Tibial nerve (tissue), 4 donors: ENCODE measurements at regions not wholly inside any gene's neighbourhood (a gene's known extent, or its start where the extent isn't known, plus 50 kb on each side); places are given as distances from the start of the nearest gene placed in this dataset.
A peak's percentile ranks its signal among the peaks of the same experiment; 100 is the strongest.

Source experiments
- DNase-seq, 2 donors: peaks; one replicate each; pipeline ENCODE4 v3.0.0-alpha.2; 2019; ENCODE audit warnings: low spot score in 2 of 2
- H3K27ac ChIP-seq, 4 donors: fragments of 200-600 bp; sonication (generic) in 3 of 4; one replicate each; pipeline ENCODE4 v1.5.1; 2017 to 2019; ENCODE audit warnings: mild to moderate bottlenecking in 1 of 4
- H3K27me3 ChIP-seq, 2 donors: fragments of 200-600 bp; sonication (generic) in 1 of 2; one replicate each; pipeline versions ENCODE4 v1.5.1 to v1.6.0; 2017 to 2019
- H3K36me3 ChIP-seq, 3 donors: fragments of 200-600 bp; sonication (generic); one replicate each; pipeline ENCODE4 v1.5.1; 2018 to 2019
- H3K4me1 ChIP-seq, 4 donors: fragments of 200-600 bp; sonication (generic) in 3 of 4; one replicate each; pipeline ENCODE4 v1.5.1; 2017 to 2019
- H3K4me3 ChIP-seq, 4 donors: fragments of 200-600 bp; sonication (generic) in 3 of 4; one replicate each; pipeline ENCODE4 v1.5.1; 2017 to 2019; ENCODE audit warnings: mild to moderate bottlenecking in 1 of 4, moderate library complexity in 1 of 4
- H3K9me3 ChIP-seq, 4 donors: fragments of 200-600 bp; sonication (generic) in 3 of 4; one replicate each; pipeline ENCODE4 v1.5.1; 2017 to 2019
- EP300 ChIP-seq, 2 donors: sonication (generic); formaldehyde crosslinking; IDR thresholded peaks; one replicate each; pipeline ENCODE4 v1.6.1; 2017; ENCODE audit warnings: antibody characterized with exemption in 2 of 2, mild to moderate bottlenecking in 1 of 2
- POLR2A ChIP-seq, 2 donors: fragments of 450-650 bp; IDR thresholded peaks; one replicate each; pipeline ENCODE4 v1.6.1; 2017; ENCODE audit warnings: antibody characterized with exemption in 2 of 2, mild to moderate bottlenecking in 2 of 2, moderate library complexity in 2 of 2
- WGBS, 2 donors: methylation state at CpG; one replicate each; pipeline ENCODE4 v1.1.5; 2018; 5-methylcytosine and 5-hydroxymethylcytosine counted together
- TF ChIP-seq, protein P1 (sequence below), 5 experiments: fragments of 200-600 bp in 3 of 5; fragments of 450-650 bp in 2 of 5; sonication (generic) in 3 of 5; IDR thresholded peaks; one replicate each; pipeline ENCODE4 v1.5.1; 2016 to 2019; ENCODE audit warnings: antibody characterized with exemption in 5 of 5, mild to moderate bottlenecking in 3 of 5, moderate library complexity in 2 of 5

DNA sequence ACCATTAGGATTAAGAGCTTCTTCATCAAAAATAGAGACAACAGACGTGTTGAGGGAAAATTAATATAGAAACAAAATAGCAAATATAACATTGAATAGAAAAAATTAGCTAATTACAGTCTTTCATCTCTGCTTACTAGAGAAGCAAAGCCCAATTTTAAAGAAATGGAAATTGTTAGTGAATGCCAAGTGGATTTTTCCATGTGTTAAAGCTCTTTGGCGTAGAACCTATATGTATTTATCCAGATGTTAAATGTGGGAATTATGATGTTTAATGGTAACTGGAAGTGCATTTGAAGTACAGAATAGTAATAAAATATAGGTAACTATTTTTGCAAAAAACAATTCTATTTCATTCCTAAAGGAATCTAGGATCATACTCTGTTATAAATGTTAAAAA lies 212.0 kb upstream of the COL3A1 start:
- no peak for DNase-seq
- Histone ChIP-seq H3K9me3 (peaks cover 0 to 13% (median 0%) of the 10 kb centered on the region in 4 donors), H3K36me3 (no peaks in the 10 kb centered on the region), H3K4me1 (no peaks in the 10 kb centered on the region), H3K27ac (no peak overlapping the region), H3K4me3 (no peak overlapping the region), H3K27me3 (no peaks in the 10 kb centered on the region)
- TF ChIP-seq EP300 (IDR thresholded peaks at IDR 0.05) = no peak
- TF ChIP-seq, protein P1, sequence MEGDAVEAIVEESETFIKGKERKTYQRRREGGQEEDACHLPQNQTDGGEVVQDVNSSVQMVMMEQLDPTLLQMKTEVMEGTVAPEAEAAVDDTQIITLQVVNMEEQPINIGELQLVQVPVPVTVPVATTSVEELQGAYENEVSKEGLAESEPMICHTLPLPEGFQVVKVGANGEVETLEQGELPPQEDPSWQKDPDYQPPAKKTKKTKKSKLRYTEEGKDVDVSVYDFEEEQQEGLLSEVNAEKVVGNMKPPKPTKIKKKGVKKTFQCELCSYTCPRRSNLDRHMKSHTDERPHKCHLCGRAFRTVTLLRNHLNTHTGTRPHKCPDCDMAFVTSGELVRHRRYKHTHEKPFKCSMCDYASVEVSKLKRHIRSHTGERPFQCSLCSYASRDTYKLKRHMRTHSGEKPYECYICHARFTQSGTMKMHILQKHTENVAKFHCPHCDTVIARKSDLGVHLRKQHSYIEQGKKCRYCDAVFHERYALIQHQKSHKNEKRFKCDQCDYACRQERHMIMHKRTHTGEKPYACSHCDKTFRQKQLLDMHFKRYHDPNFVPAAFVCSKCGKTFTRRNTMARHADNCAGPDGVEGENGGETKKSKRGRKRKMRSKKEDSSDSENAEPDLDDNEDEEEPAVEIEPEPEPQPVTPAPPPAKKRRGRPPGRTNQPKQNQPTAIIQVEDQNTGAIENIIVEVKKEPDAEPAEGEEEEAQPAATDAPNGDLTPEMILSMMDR (IDR thresholded peaks at IDR 0.05) = no peak
- TF ChIP-seq POLR2A (IDR thresholded peaks at IDR 0.05) = no peak
- 91 to 94% methylated on average over 2 of the region's 2 CpGs for WGBS, 2 donors

DNA sequence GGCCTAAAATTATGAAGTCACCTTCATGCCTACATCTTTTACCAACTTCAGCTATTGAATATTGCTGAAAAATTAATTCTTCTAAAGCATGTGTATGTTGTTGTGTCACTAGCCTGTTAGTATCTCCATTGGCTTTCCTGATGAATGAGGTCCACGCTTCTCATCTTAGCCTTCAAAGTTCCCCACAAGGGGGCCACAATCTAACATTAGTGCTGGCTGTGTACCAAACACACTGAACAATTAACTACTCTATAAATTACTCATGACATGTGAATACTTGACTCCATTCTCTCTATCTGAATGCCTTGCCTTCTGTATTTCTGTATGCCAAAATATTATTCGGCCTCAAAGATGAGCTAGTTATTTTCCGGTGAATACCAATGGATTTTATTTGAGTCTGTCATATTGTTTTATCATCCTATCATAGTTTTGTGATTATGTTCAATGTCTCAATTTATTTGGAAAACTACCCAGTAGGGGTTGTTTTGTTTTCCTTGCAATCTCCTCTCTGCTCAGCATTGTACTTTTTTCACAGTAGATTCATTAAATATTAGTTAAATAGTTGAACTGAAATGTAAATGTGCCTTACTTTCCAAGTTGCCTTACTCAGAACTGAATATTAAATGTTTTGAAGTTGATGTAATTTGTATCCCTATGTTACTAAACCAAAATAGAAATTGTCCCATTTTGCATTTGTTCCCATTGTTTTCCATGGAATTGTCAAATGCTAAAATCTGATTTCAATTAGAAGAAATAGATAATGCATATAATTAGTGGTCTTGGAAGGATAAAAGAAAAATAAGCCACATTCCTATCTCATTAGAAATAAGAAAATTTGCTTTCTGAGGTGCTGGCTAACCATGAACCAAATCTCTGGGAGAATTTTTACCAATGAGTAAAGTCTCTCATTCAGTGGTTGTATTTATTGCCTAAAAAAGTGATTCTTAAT lies 208.4 kb upstream of the COL3A1 start:
- no peak for DNase-seq
- H3K36me3 ChIP-seq = no peaks in the 10 kb centered on the region
- H3K9me3 ChIP-seq = no peaks in the 10 kb centered on the region
- H3K27me3 ChIP-seq = no peaks in the 10 kb centered on the region
- H3K4me3 ChIP-seq = no peak overlapping the region
- TF ChIP-seq POLR2A (IDR thresholded peaks at IDR 0.05) = no peak
- no peak for TF ChIP-seq EP300 (IDR thresholded peaks at IDR 0.05)
- TF ChIP-seq, protein P1 (IDR thresholded peaks at IDR 0.05) = peak in 1 of 5 experiments; percentile 16
- no peaks in the 10 kb centered on the region for H3K4me1 ChIP-seq
- 40 to 51% methylated on average over 3 of the region's 3 CpGs for WGBS, 2 donors
- H3K27ac ChIP-seq = no peak overlapping the region

DNA sequence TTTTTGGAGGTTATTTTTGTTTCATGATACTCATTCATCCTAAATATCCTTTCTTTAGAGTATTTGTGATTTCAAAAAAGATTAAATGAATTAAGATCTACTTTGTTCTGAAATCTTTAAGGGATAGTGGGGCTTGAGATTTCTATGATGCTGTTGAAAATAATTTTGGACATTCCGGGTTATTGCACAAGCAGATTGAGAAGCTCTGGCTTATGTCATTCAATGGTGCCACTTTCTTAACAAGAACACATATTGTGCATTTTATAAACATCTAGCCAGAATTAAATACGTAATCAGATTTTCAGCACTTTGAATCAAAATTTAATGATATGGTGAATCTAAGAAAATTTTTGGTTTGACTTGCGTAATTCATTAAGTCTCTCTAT lies 207.7 kb upstream of the COL3A1 start:
- H3K36me3 ChIP-seq = no peaks in the 10 kb centered on the region
- H3K27ac ChIP-seq = no peak overlapping the region
- 91 to 95% methylated on average over 3 of the region's 3 CpGs for WGBS, 2 donors
- no peaks in the 10 kb centered on the region for H3K4me1 ChIP-seq
- no peak for DNase-seq
- H3K9me3 ChIP-seq = no peaks in the 10 kb centered on the region
- H3K4me3 ChIP-seq = no peak overlapping the region
- no peaks in the 10 kb centered on the region for H3K27me3 ChIP-seq
- TF ChIP-seq, protein P1 (IDR thresholded peaks at IDR 0.05) = no peak
- no peak for TF ChIP-seq POLR2A (IDR thresholded peaks at IDR 0.05)
- no peak for TF ChIP-seq EP300 (IDR thresholded peaks at IDR 0.05)

DNA sequence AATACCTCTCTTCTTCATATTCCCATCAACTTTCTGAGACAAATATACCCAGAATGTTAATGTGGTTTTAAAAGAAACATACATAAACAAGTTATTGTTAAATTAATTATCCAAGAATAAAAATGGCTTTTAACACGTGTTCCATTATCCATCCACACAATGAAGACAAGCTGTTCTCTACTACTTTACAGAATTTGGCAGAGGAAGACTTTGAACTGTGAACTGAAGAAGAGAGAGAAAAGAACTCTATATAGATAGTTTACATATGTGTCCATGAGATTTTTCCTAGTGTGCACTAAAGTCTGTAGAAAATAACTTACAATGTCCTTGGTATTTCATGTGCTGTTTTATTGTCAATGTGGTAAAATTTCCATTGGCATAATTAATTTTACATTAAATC lies 207.0 kb upstream of the COL3A1 start:
- Histone ChIP-seq H3K4me1 (no peaks in the 10 kb centered on the region), H3K9me3 (no peaks in the 10 kb centered on the region), H3K36me3 (no peaks in the 10 kb centered on the region), H3K4me3 (no peak overlapping the region), H3K27ac (no peak overlapping the region), H3K27me3 (no peaks in the 10 kb centered on the region)
- TF ChIP-seq, protein P1 (IDR thresholded peaks at IDR 0.05) = no peak
- TF ChIP-seq EP300 (IDR thresholded peaks at IDR 0.05) = no peak
- no peak for TF ChIP-seq POLR2A (IDR thresholded peaks at IDR 0.05)
- WGBS, 2 donors = 52 to 67% methylated on average over 1 of the region's 1 CpG
- DNase-seq = no peak

DNA sequence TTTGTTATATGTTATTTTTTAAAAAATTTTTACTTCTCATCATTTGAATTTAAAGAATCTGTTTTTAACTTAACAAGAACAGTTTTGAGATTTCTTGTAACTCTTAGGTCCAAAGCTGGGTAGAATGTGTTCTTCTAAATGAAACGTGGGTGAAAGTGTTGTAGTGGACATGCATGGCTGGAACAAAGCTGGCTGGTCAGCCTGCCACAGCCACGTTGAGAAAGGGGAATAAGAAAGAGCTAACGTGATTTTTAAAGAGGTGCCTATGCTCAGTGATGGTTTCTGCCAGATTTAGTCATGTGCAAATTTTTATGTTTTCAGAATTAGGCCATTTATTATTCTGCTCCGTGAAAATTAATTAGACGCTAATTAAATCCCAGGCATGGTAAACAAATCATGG lies 203.9 kb upstream of the COL3A1 start:
- Histone ChIP-seq H3K27ac (no peak overlapping the region), H3K4me3 (no peak overlapping the region), H3K9me3 (no peaks in the 10 kb centered on the region), H3K36me3 (no peaks in the 10 kb centered on the region), H3K4me1 (no peaks in the 10 kb centered on the region), H3K27me3 (no peaks in the 10 kb centered on the region)
- TF ChIP-seq, protein P1 (IDR thresholded peaks at IDR 0.05) = no peak
- TF ChIP-seq POLR2A (IDR thresholded peaks at IDR 0.05) (no peak), EP300 (IDR thresholded peaks at IDR 0.05) (no peak)
- no peak for DNase-seq
- 82 to 83% methylated on average over 5 of the region's 5 CpGs for WGBS, 2 donors
